ENCODE measurements at regions not wholly inside any gene's neighbourhood (a gene's known extent, or its start where the extent isn't known, plus 50 kb on each side); places are given as distances from the start of the nearest gene placed in this dataset.

GRCh38 chr20:11780765-11781369, 136.8 kb upstream of the BTBD3 start:
- no peak overlapping the region for H3K4me3 Mint-ChIP-seq
- ATAC-seq (ENCODE audit: poor library complexity) = no peak

GRCh38 chr20:11783102-11783850, 134.4 kb upstream of the BTBD3 start:
- H3K4me3 ChIP-seq (ENCODE audit: low read length) = no peak overlapping the region
- no peaks in the 10 kb centered on the region for H3K4me1 ChIP-seq (ENCODE audit: insufficient read depth, low read length)
- ChIA-PET CTCF (no interaction called here), POLR2A (no interaction called here)
- Mint-ChIP-seq H3K36me3 (ENCODE audit: low read depth) (no peaks in the 10 kb centered on the region), H3K4me1 (ENCODE audit: low read depth) (no peaks in the 10 kb centered on the region), H3K27ac (no peak overlapping the region), H3K9me3 (no peaks in the 10 kb centered on the region), H3K4me3 (no peak overlapping the region), H3K27me3 (no peaks in the 10 kb centered on the region)
- no peaks in the 10 kb centered on the region for H3K36me3 ChIP-seq (ENCODE audit: insufficient read depth, low read length)
- DNase-seq (no peak), ATAC-seq (ENCODE audit: poor library complexity) (no peak)
- no peak for TF ChIP-seq CTCF (IDR thresholded peaks at IDR 0.05)
- H3K27me3 ChIP-seq (ENCODE audit: control insufficient read depth in 1 of 2, insufficient read depth in 2 of 2, low read length in 2 of 2) = no peaks in the 10 kb centered on the region
- peaks cover 0 to 11% of the 10 kb centered on the region in 2 experiments for H3K9me3 ChIP-seq (ENCODE audit: control insufficient read depth in 1 of 2, insufficient read depth in 1 of 2, low read length in 2 of 2)
- no peak overlapping the region for H3K27ac ChIP-seq (ENCODE audit: low read depth in 1 of 2, low read length in 2 of 2)
- intact Hi-C loops (cut with DNase I, micrococcal nuclease) = no loop called here

More at GRCh38 chr20:11780765-11781369, 136.8 kb upstream of the BTBD3 start:
- Histone ChIP-seq H3K4me3 (ENCODE audit: low read length) (no peak overlapping the region), H3K9me3 (ENCODE audit: control insufficient read depth in 1 of 2, insufficient read depth in 1 of 2, low read length in 2 of 2) (peaks cover 0 to 7% of the 10 kb centered on the region in 2 experiments), H3K27ac (ENCODE audit: low read depth in 1 of 2, low read length in 2 of 2) (no peak overlapping the region), H3K27me3 (ENCODE audit: control insufficient read depth in 1 of 2, insufficient read depth in 2 of 2, low read length in 2 of 2) (no peaks in the 10 kb centered on the region), H3K4me1 (ENCODE audit: insufficient read depth, low read length) (no peaks in the 10 kb centered on the region), H3K36me3 (ENCODE audit: insufficient read depth, low read length) (no peaks in the 10 kb centered on the region)
- Mint-ChIP-seq H3K27me3 (no peaks in the 10 kb centered on the region), H3K36me3 (ENCODE audit: low read depth) (no peaks in the 10 kb centered on the region), H3K4me1 (ENCODE audit: low read depth) (no peaks in the 10 kb centered on the region), H3K9me3 (no peaks in the 10 kb centered on the region), H3K27ac (no peak overlapping the region)
- CTCF ChIA-PET = no interaction called here
- POLR2A ChIA-PET = no interaction called here
- intact Hi-C loops (cut with DNase I, micrococcal nuclease) = no loop called here
- DNase-seq = no peak
- TF ChIP-seq CTCF (IDR thresholded peaks at IDR 0.05) = no peak

GRCh38 chr20:11785885-11786507, 131.7 kb upstream of the BTBD3 start:
- H3K4me3 ChIP-seq (ENCODE audit: low read length) = no peak overlapping the region
- Mint-ChIP-seq H3K4me3 (no peak overlapping the region), H3K27ac (no peak overlapping the region), H3K27me3 (no peaks in the 10 kb centered on the region), H3K4me1 (ENCODE audit: low read depth) (no peaks in the 10 kb centered on the region), H3K9me3 (no peaks in the 10 kb centered on the region), H3K36me3 (ENCODE audit: low read depth) (no peaks in the 10 kb centered on the region)
- DNase-seq = no peak
- no peak overlapping the region for H3K27ac ChIP-seq (ENCODE audit: low read depth in 1 of 2, low read length in 2 of 2)
- peaks cover 0 to 4% of the 10 kb centered on the region in 2 experiments for H3K9me3 ChIP-seq (ENCODE audit: control insufficient read depth in 1 of 2, insufficient read depth in 1 of 2, low read length in 2 of 2)
- ChIA-PET CTCF (no interaction called here), POLR2A (no interaction called here)
- intact Hi-C loops (cut with DNase I, micrococcal nuclease) = no loop called here
- ATAC-seq (ENCODE audit: poor library complexity) = no peak
- H3K36me3 ChIP-seq (ENCODE audit: insufficient read depth, low read length) = no peaks in the 10 kb centered on the region
- no peaks in the 10 kb centered on the region for H3K27me3 ChIP-seq (ENCODE audit: control insufficient read depth in 1 of 2, insufficient read depth in 2 of 2, low read length in 2 of 2)
- no peak for TF ChIP-seq CTCF (IDR thresholded peaks at IDR 0.05)
- no peaks in the 10 kb centered on the region for H3K4me1 ChIP-seq (ENCODE audit: insufficient read depth, low read length)

All from CD4-positive, alpha-beta T cell (primary cell).